ENCODE measurements at regions not wholly inside any gene's neighbourhood (a gene's known extent, or its start where the extent isn't known, plus 50 kb on each side); places are given as distances from the start of the nearest gene placed in this dataset.

GRCh38 chr1:192901500-192901899, 92.7 kb downstream of the RGS2 start:
- TF ChIP-seq CTCF (conservative IDR thresholded peaks at IDR 0.05; ENCODE audit: low read depth, low read length) = no peak
- TF ChIP-seq EZH2 (IDR thresholded peaks at IDR 0.05; ENCODE audit: borderline replicate concordance, low read depth, low read length, poor library complexity, severe bottlenecking) = no peak
